GM19468 (cell line): ENCODE measurements at regions not wholly inside any gene's neighbourhood (a gene's known extent, or its start where the extent isn't known, plus 50 kb on each side); places are given as distances from the start of the nearest gene placed in this dataset.

ENCODE experiments used
- ATAC-seq: cut with Tn5 transposase; IDR thresholded peaks from one replicate; pipeline ENCODE4 v1.9.1; 2021; ENCODE audit warnings: mild to moderate bottlenecking, moderate library complexity, moderate number of reproducible peaks; ENCODE audit not compliant: unreplicated experiment; ENCODE audit errors: extremely low read depth

GRCh38 chr5:96250782-96251181, 182.3 kb downstream of the PCSK1 start:
- no peak for ATAC-seq

- no peak for ATAC-seq
These were observed 184.9 kb downstream of the PCSK1 start for GRCh38 chr5:96248131-96248530.

DNA sequence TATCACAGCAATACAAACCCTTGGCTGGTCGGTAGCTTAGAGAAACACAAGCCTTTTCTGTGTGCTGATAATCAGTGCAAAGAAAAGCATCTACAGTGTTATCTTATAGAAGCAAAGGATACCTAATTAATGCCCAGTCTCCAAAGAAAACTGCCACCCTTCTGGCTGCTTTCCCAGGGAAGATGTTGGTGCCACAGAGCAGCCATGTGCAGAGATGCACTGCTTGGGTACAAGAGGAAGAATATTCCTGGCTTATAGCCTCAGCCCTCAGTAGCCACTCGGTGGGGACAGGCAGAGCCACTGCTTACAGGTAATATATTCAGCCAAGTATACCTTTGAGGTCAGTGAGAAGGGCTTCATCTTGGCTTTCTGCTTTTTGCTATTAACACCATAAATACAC, 185.3 kb downstream of the PCSK1 start:
- ATAC-seq, result no peak

DNA sequence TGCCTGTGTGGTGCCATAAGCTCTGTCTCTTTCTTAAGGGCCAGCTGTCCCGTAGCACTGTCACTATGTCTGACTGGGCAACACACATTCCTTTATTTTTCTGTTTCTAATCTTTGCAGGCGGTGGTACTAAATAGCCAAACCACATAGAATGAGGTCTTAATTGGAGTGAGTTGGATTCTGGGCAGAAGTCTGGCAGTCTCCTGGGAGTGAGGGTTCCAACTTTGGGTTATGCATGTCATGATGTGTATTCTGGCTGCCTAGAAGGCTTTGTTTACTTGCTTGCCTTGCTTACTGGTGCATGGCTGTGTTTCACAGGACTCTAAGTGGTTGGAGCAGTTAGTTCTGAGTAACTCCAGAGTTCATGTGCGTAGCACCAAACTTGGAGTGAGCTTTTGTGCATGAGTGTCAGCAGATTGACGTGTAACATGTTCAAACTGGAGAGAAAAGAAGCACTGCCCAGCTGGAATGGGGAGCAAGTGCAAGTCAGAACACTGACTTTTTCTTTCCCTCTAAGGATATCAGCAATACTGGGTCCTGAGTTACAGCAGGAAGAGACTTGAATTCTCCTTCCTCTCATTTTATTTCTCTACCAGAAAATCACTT, 185.8 kb downstream of the PCSK1 start:
- ATAC-seq, result no peak

DNA sequence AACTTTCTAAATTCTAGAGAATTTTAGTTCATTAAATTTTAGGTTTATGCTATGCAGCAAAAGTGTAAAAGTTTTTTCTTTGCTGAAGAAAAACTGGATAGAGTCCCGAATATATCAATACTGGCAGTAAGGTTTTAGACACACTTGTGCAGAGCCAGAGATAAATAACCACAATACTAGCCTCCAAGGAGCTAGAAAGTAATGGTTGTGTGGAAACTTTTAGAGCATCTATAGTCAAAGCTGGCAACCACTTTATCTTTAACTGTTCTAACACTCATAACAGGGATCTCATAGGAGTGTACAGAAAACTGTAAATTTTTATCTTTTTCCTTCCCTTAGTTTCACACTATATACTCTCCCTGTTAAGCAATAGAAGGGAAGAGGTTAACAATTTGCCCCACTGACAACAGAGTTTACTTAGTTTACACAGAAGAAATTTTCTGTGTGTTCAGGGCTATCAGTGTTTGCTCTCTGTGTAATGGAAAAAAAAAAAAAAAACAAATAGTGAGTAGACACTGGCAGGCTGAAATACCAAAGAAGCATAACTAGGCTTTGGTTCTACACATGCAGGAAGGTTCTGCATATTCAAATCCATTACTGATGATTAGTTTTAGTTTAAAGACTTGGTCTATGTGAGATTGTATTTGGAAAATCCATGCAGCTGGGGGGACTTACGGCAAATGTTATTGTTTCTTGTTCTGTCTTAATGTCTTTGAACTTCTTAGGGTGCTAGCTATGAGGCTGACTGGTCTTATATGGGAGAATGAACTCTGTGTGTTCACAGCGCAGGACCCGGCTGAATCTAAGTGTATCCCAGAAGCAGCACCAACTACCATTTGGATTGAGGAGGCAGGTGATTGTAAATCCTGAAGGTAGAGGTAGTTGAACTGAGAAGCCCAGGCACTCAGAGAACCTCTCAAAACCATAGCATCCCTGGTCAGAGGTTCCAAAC, 187.6 kb downstream of the PCSK1 start:
- no peak for ATAC-seq

- ATAC-seq, result no peak
These were observed 188.4 kb downstream of the PCSK1 start for GRCh38 chr5:96244696-96245095.

- ATAC-seq, result no peak
These were observed 189.2 kb downstream of the PCSK1 start for GRCh38 chr5:96243862-96244261.

GRCh38 chr5:96243203-96243602, 189.8 kb downstream of the PCSK1 start:
- no peak for ATAC-seq

DNA sequence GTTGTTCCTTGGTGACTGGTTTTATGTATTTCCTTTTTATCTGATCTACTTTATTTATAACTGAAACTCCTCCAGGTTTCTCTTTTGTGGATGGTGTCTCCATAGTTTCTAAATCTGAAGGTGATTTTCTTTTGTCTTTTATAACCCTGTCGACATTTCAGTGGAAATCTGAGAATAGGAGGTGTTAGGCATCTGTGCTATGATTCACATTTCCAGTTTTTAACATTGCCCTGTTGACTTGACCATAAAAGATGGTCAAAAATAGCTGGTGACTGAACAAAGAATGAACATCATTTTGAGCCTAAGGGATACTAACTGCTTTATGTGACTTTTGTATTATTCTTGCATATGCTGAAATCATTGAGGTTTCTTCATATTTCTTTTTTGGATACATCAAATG, 190.5 kb downstream of the PCSK1 start:
- ATAC-seq, result no peak

- ATAC-seq, result no peak
These were observed 196.2 kb downstream of the PCSK1 start for GRCh38 chr5:96236831-96237230.

GRCh38 chr5:96236051-96236450, 197.0 kb downstream of the PCSK1 start:
- no peak for ATAC-seq

DNA sequence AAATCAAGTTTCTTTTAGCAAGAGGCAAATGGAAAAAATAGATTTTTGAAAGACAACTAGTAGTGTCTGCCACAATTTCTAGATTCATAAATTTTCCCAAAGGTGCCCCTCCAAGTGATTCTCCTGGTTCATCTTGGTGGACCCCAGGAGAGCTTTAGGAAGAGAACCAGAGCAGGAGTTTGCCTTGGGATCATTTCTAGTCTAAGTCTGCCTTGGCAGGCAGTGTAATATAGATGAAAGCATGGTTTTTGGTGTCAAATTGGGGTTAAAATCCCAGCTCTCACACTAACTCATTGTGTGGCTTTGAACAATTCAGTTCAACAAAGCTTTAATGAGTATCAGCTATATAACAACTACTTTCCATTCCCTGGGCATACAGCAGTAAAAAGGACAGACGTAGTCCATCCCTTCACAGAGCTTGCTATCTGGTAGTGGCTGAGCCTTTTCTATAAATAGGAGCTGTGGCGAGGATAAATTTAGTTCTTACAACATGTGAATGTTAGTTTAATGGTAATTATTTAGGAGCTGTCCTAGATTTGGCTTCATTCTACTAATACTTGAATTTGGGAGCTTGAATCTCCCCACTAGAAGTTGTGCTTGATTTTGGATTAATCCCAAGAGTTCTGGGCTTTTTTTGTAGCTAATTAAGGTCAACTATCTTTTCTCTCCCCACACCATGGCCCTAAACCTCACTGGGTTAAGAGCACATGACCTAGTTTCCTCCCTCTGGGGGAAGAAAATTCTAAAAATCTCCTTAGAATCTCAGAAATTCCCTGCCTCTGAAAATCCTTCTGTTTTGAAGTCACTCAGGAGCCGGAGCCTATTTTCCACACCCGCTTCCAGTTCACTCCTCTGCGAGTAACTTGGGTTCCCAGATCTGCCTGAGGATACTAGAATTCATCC, 197.8 kb downstream of the PCSK1 start:
- ATAC-seq, result no peak

- no peak for ATAC-seq
These were observed 200.4 kb downstream of the PCSK1 start for GRCh38 chr5:96232602-96233001.

DNA sequence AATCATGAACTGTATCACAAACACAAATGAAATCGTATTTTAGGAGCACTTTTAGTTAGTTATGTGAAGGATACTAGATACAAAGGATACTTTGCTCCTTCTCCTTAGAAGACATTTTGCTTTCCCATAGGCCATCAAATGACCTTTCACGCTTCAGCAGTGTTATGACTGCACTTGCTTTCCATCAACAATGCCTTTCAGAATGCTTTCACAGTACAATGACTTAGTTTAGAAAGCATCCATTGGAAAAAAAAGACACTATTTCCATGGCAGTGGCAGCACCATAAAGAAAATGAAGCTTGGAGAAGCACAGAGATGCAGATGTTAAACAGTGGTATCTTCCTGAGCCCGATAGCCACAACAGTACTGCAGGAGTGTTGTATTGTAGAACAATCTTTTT, 203.9 kb downstream of the PCSK1 start:
- no peak for ATAC-seq

DNA sequence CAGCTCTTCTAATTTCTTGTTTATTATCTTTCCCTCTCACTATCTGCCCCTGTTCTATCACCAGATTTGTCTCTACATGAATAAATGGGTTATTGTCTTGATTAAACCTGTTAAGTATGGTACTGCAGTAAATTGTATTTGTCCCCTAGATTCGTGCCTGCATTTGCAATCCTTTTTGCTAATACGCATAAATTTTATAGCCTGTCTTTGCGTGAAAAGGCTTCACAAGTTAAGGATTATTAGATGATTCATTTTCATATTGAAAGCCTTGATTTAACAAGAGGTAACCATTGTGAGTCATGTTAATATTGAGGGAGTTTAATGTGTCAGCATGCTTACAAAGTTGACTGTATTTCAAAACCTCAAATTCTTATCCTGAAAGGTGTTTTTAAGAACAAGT, 204.6 kb downstream of the PCSK1 start:
- ATAC-seq, result no peak

GRCh38 chr5:96227957-96228356, 205.1 kb downstream of the PCSK1 start:
- no peak for ATAC-seq

- no peak for ATAC-seq
These were observed 206.0 kb downstream of the PCSK1 start for GRCh38 chr5:96226941-96227552.

DNA sequence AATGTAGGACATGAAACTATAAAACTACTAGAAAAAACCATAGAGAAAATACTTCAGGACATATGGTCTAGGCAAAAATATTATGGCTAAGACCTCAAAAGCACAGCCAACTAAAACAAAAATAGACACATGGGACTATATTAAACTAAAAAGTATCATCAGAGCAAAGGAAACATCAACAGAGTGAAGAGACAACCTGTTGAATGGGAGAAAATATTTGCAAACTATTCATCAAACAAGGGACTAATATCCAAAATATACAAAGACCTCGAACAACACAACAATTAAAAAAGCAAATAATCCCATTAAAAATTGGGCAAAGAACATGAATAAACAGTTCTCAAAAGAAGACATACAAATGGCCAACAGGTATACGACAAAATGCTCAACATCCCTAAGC, 210.9 kb downstream of the PCSK1 start:
- ATAC-seq, result no peak

- ATAC-seq, result no peak
These were observed 212.2 kb downstream of the PCSK1 start for GRCh38 chr5:96220610-96221390.
